Psoas muscle (tissue), 7 donors: ENCODE measurements at regions not wholly inside any gene's neighbourhood (a gene's known extent, or its start where the extent isn't known, plus 50 kb on each side); places are given as distances from the start of the nearest gene placed in this dataset.

Experiments used
- ATAC-seq, 4 donors: fragments of 200-7000 bp; cut with Tn5 transposase; one replicate each; pipeline ENCODE4 v1.9.1; 2020; ENCODE audit warnings: moderate library complexity in 3 of 4, mild to moderate bottlenecking in 2 of 4
- DNase-seq, 2 donors: peaks; one replicate each; pipeline ENCODE4 v3.0.0-alpha.2; 2020
- H3K27ac ChIP-seq: fragments of 200-600 bp; one replicate; pipeline ENCODE4 v1.8.0; 2022
- H3K27me3 ChIP-seq, 3 donors: fragments of 200-600 bp in 1 of 3; one replicate each; pipeline versions ENCODE4 v1.6.1 to v1.8.0; 2013 to 2022; ENCODE audit warnings: low read length in 2 of 3, mild to moderate bottlenecking in 2 of 3, moderate library complexity in 1 of 3; ENCODE audit not compliant: insufficient read depth in 3 of 3
- H3K36me3 ChIP-seq, 2 donors: fragments of 200-600 bp in 1 of 2; one replicate each; pipeline versions ENCODE4 v1.6.1 to v1.8.0; 2013 to 2022; ENCODE audit warnings: low read depth in 1 of 2, mild to moderate bottlenecking in 1 of 2, moderate library complexity in 1 of 2; ENCODE audit not compliant: insufficient read depth in 1 of 2
- H3K4me1 ChIP-seq: fragments of 200-600 bp; one replicate; pipeline ENCODE4 v1.8.0; 2022
- H3K4me3 ChIP-seq: fragments of 200-600 bp; one replicate; pipeline ENCODE4 v1.8.0; 2022; ENCODE audit warnings: mild to moderate bottlenecking
- H3K9me3 ChIP-seq: fragments of 200-600 bp; one replicate; pipeline ENCODE4 v1.8.0; 2022
- WGBS, 3 donors: extraction: QIAGEN DNeasy Blood & Tissue Kit; methylation state at CpG; one replicate each; pipeline versions ENCODE4 v1.1.6 to v1.1.7; 2013; 5-methylcytosine and 5-hydroxymethylcytosine counted together
- intact Hi-C, 2 donors: fragments of 100-400 bp; cut with DNase I; formaldehyde crosslinking; loops; one replicate each; pipeline versions ENCODE4 v1.11.0 to v1.14.2; 2022
- TF ChIP-seq, protein P1 (sequence below): fragments of 200-600 bp; IDR thresholded peaks from one replicate; pipeline ENCODE4 v1.8.0; 2022; ENCODE audit warnings: antibody characterized with exemption
- donor health status: healthy with polysubstance abuse.
- donor health status: DM: no; HTN: no; CAD: no; lungs with moderate emphysema.
- donor health status: Bipolar disorder and iron deficiency.
- donor health status: healthy.
- donor health status: DM: yes; HTN: yes; CAD: no.
- donor health status: DM: no; HTN: no; CAD: no.
- donor health status: DM: yes; HTN: yes; CAD: no.

DNA sequence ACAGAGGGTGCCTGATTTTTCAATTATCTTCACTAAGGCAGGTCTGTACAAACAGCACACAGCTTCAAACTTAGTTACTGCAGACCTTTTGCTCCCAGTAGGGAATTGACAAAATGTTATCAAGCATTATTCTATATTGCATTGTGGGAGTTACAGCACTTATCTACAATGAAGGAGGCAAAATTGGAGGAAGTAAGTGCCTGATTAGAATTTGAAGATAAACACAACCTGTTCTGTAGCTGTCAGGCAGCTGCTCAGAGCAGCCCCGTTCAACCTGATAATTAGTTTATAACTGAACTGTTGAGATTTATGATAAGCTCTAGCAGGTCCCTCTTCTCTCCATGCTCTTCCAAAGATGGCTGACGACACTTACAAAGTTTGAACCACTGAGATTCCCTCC is 364.4 kb upstream of the CYRIA start:
- Histone ChIP-seq H3K36me3 (no peaks in the 10 kb centered on the region), H3K27ac (no peak overlapping the region), H3K4me1 (no peaks in the 10 kb centered on the region), H3K9me3 (no peaks in the 10 kb centered on the region), H3K4me3 (no peak overlapping the region), H3K27me3 (no peaks in the 10 kb centered on the region)
- 49 to 62% (median 62%) methylated on average over 2 of the region's 2 CpGs for WGBS, 3 donors
- DNase-seq (no peak), ATAC-seq (no peak)
- intact Hi-C loops: no loop called here
- TF ChIP-seq, protein P1, sequence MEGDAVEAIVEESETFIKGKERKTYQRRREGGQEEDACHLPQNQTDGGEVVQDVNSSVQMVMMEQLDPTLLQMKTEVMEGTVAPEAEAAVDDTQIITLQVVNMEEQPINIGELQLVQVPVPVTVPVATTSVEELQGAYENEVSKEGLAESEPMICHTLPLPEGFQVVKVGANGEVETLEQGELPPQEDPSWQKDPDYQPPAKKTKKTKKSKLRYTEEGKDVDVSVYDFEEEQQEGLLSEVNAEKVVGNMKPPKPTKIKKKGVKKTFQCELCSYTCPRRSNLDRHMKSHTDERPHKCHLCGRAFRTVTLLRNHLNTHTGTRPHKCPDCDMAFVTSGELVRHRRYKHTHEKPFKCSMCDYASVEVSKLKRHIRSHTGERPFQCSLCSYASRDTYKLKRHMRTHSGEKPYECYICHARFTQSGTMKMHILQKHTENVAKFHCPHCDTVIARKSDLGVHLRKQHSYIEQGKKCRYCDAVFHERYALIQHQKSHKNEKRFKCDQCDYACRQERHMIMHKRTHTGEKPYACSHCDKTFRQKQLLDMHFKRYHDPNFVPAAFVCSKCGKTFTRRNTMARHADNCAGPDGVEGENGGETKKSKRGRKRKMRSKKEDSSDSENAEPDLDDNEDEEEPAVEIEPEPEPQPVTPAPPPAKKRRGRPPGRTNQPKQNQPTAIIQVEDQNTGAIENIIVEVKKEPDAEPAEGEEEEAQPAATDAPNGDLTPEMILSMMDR: no peak

DNA sequence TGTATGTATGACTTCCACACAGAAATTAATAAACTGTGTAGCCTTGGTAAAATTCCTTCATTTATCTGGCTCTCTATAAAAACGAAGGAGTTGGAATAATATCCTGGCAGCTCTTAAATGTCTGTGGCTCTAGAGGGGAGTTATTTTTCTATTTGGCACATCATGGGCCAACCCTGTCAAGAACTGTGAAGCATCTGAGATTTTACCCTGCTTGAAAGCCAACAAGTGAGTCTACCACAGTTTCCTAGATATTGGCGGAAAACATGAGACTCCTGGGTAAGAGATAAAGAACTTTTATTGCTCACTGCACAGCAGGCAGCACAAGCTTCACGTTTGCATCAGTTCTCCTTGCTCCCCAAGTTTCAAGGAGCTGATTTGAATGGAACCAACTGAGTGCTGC is 346.7 kb upstream of the CYRIA start:
- H3K9me3 ChIP-seq: no peaks in the 10 kb centered on the region
- no peak overlapping the region for H3K4me3 ChIP-seq
- H3K4me1 ChIP-seq: no peaks in the 10 kb centered on the region
- ATAC-seq: no peak
- intact Hi-C loops: no loop called here
- H3K27ac ChIP-seq: no peak overlapping the region
- H3K36me3 ChIP-seq: no peaks in the 10 kb centered on the region
- 31 to 43% (median 35%) methylated on average over 3 of the region's 3 CpGs for WGBS, 3 donors
- no peaks in the 10 kb centered on the region for H3K27me3 ChIP-seq
- TF ChIP-seq, protein P1: no peak
- no peak for DNase-seq

DNA sequence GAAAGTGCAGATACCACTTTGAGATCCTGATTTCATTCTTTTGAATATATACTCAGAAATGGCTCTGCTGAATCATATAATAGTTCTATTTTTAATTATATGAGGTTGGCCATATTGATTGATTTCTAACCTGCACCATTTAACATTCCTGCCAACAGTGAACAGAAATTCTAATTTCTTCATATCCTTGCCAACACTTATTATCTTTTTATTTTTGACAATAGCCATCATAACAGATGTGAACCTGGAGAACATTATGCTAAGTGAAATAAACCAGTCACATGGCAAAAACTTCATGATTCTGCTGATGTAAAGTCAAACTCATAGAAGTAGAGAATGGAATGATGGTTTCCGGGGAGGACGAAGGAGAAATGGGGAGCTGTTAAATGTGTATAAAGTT is 344.5 kb upstream of the CYRIA start:
- TF ChIP-seq, protein P1: no peak
- no peaks in the 10 kb centered on the region for H3K27me3 ChIP-seq
- no peaks in the 10 kb centered on the region for H3K4me1 ChIP-seq
- H3K36me3 ChIP-seq: no peaks in the 10 kb centered on the region
- no peak overlapping the region for H3K4me3 ChIP-seq
- WGBS, 3 donors: 87 to 94% (median 89%) methylated on average over 2 of the region's 2 CpGs
- H3K9me3 ChIP-seq: no peaks in the 10 kb centered on the region
- DNase-seq: no peak
- ATAC-seq: no peak
- H3K27ac ChIP-seq: no peak overlapping the region
- intact Hi-C loops: no loop called here

DNA sequence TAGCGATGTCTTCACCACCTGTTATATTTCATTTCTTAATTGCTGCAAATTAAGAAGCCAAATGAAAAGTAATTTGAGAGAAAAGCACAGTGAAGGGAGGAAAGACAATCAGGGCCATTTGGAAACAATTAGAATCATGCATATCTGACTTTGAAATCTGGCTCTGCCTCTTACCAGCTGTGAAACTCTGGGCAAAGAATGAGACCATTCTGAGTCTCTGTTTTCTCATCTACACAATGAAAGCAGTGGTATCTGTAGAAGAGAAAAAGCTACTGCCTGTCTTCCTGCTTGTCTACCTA is 334.5 kb upstream of the CYRIA start:
- 22 to 26% (median 26%) methylated on average over 1 of the region's 1 CpG for WGBS, 3 donors
- no peaks in the 10 kb centered on the region for H3K27me3 ChIP-seq
- no peaks in the 10 kb centered on the region for H3K4me1 ChIP-seq
- H3K9me3 ChIP-seq: peaks cover 8% of the 10 kb centered on the region
- TF ChIP-seq, protein P1: no peak
- intact Hi-C loops: loop anchor here in 1 of 2 donors (5.0 kb wide), 1 partner anchor 888 kb away; no protein-coding TSS in a partner anchor
- no peaks in the 10 kb centered on the region for H3K36me3 ChIP-seq
- ATAC-seq (no peak), DNase-seq (no peak)
- no peak overlapping the region for H3K4me3 ChIP-seq
- H3K27ac ChIP-seq: no peak overlapping the region

DNA sequence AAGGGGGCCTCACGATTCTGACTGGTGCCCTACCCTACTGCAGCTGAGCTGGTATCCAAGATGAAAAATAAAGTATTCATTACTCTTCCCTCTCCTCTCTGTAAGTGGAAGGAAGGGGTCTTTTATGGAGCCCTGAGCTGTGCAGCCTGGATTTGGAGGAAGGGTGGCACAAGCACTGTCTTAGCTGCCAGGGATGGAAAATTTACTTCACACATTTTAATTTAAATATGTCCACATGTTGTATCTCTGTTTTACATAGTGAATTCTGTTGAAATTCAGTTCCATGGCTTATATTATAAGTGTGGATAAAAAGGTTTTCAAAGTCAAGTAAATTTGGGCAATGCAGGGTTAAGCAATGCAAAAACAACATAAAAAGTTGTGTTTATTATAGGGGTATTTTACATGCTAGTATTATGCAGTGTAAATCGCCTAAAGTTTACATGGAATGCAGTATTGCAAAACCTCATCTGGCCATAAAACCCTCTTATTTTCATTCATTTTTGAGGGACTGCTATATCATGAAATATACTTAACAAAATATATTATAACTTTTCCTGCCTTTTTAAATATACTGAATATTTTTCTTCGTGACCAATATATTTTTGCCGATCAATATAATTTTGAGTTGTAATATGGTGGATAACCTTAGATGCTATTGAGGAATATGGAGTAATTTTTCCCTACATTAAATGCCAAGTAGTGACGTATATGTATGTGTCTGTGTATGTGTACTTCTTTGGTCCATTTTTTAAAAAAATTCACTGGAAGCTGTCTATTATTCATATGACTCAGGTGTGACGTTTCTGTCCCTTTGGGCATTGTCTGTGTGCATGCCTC is 333.9 kb upstream of the CYRIA start:
- ATAC-seq (no peak), DNase-seq (no peak)
- no peaks in the 10 kb centered on the region for H3K27me3 ChIP-seq
- WGBS, 3 donors: 69 to 75% (median 70%) methylated on average over 6 of the region's 6 CpGs
- H3K9me3 ChIP-seq: peaks cover 12% of the 10 kb centered on the region
- no peak overlapping the region for H3K4me3 ChIP-seq
- H3K36me3 ChIP-seq: no peaks in the 10 kb centered on the region
- H3K27ac ChIP-seq: no peak overlapping the region
- TF ChIP-seq, protein P1: no peak
- intact Hi-C loops: loop anchor here in 1 of 2 donors (5.0 kb wide), 1 partner anchor 887 kb away; no protein-coding TSS in a partner anchor
- no peaks in the 10 kb centered on the region for H3K4me1 ChIP-seq
